ENCODE measurements at regions not wholly inside any gene's neighbourhood (a gene's known extent, or its start where the extent isn't known, plus 50 kb on each side); places are given as distances from the start of the nearest gene placed in this dataset.

GRCh38 chr10:23804125-23804524 is 365.2 kb downstream of the OTUD1 start:
- 47 to 65% methylated on average over 2 of the region's 2 CpGs for WGBS, 2 donors

GRCh38 chr10:23813687-23814086 is 374.8 kb downstream of the OTUD1 start:
- DNase-seq (ENCODE audit: low spot score in 2 of 2), result no peak
- no peaks in the 10 kb centered on the region for H3K9me3 ChIP-seq
- H3K36me3 ChIP-seq, result no peaks in the 10 kb centered on the region
- no peaks in the 10 kb centered on the region for H3K27me3 ChIP-seq
- TF ChIP-seq EP300 (IDR thresholded peaks at IDR 0.05), result no peak
- TF ChIP-seq POLR2A (IDR thresholded peaks at IDR 0.05), result no peak
- TF ChIP-seq CTCF (IDR thresholded peaks at IDR 0.05), result no peak
- H3K4me3 ChIP-seq, result no peak overlapping the region
- no peak overlapping the region for H3K27ac ChIP-seq
- H3K4me1 ChIP-seq, result no peaks in the 10 kb centered on the region
- 71% methylated on average over 3 of the region's 3 CpGs for WGBS, 2 donors

More at GRCh38 chr10:23804125-23804524, 365.2 kb downstream of the OTUD1 start:
- Histone ChIP-seq H3K27ac (no peak overlapping the region), H3K9me3 (no peaks in the 10 kb centered on the region), H3K36me3 (no peaks in the 10 kb centered on the region), H3K4me1 (no peaks in the 10 kb centered on the region), H3K27me3 (no peaks in the 10 kb centered on the region), H3K4me3 (no peak overlapping the region)
- DNase-seq (ENCODE audit: low spot score in 2 of 2), result no peak
- TF ChIP-seq CTCF (IDR thresholded peaks at IDR 0.05) (no peak), EP300 (IDR thresholded peaks at IDR 0.05) (no peak), POLR2A (IDR thresholded peaks at IDR 0.05) (no peak)

GRCh38 chr10:23818484-23818883 is 379.6 kb downstream of the OTUD1 start:
- WGBS, 2 donors, result 21 to 30% methylated on average over 3 of the region's 3 CpGs
- TF ChIP-seq EP300 (IDR thresholded peaks at IDR 0.05) (no peak), POLR2A (IDR thresholded peaks at IDR 0.05) (no peak), CTCF (IDR thresholded peaks at IDR 0.05) (no peak)
- no peaks in the 10 kb centered on the region for H3K4me1 ChIP-seq
- no peaks in the 10 kb centered on the region for H3K27me3 ChIP-seq
- no peak overlapping the region for H3K4me3 ChIP-seq
- no peaks in the 10 kb centered on the region for H3K9me3 ChIP-seq
- H3K36me3 ChIP-seq, result no peaks in the 10 kb centered on the region
- DNase-seq (ENCODE audit: low spot score in 2 of 2), result no peak
- H3K27ac ChIP-seq, result no peak overlapping the region

- Histone ChIP-seq H3K27ac (no peak overlapping the region), H3K36me3 (no peaks in the 10 kb centered on the region), H3K27me3 (no peaks in the 10 kb centered on the region), H3K4me1 (no peaks in the 10 kb centered on the region), H3K4me3 (no peak overlapping the region), H3K9me3 (no peaks in the 10 kb centered on the region)
- TF ChIP-seq CTCF (IDR thresholded peaks at IDR 0.05), result no peak
- TF ChIP-seq EP300 (IDR thresholded peaks at IDR 0.05), result no peak
- TF ChIP-seq POLR2A (IDR thresholded peaks at IDR 0.05), result no peak
- DNase-seq (ENCODE audit: low spot score in 2 of 2), result no peak
- 76 to 86% methylated on average over 3 of the region's 3 CpGs for WGBS, 2 donors
Measured at GRCh38 chr10:23820792-23821191, 381.9 kb downstream of the OTUD1 start.

- H3K9me3 ChIP-seq, result no peaks in the 10 kb centered on the region
- no peak for DNase-seq (ENCODE audit: low spot score in 2 of 2)
- 81% methylated on average over 4 of the region's 4 CpGs for WGBS, 2 donors
Measured at GRCh38 chr10:23824822-23825221, 384.1 kb upstream of the KIAA1217 start.

More at GRCh38 chr10:23824822-23825221, 384.1 kb upstream of the KIAA1217 start:
- TF ChIP-seq CTCF (IDR thresholded peaks at IDR 0.05) (no peak), EP300 (IDR thresholded peaks at IDR 0.05) (no peak), POLR2A (IDR thresholded peaks at IDR 0.05) (no peak)
- H3K27me3 ChIP-seq, result no peaks in the 10 kb centered on the region
- H3K4me3 ChIP-seq, result no peak overlapping the region
- no peaks in the 10 kb centered on the region for H3K36me3 ChIP-seq
- no peaks in the 10 kb centered on the region for H3K4me1 ChIP-seq
- H3K27ac ChIP-seq, result no peak overlapping the region

Measured in tibial nerve (tissue), 4 donors.